ENCODE measurements at regions not wholly inside any gene's neighbourhood (a gene's known extent, or its start where the extent isn't known, plus 50 kb on each side); places are given as distances from the start of the nearest gene placed in this dataset.
A peak's percentile ranks its signal among the peaks of the same experiment; 100 is the strongest.

DNA sequence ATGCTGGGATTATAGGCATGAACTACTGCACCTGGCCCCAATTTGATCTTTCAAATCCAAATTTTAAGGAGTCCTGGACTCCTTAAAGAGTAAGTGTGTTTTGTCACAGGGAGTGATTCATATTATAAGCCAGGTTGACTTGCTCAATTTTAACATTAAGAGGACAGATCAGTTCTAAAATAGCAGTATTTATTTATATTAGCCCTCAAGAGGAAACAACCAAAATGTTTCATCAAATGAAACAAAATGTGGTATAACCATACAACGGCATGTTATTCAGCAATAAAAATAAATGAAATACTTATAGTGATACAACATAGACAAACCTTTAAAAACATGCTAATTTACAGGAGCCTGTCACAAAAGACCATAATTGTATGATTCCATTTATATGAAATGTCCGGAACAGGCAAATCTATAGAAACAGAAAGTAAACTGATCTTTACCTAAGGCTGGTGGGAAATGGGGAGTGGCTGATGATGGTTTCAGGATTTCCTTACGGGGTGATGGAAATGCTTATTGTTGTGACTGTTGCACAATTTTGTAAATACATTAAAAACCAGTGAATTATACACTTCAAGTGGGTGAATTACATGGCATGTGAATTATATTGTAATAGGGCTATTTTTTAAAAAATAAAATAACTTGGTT lies 637.4 kb downstream of the MMUT start:
- ATAC-seq: peak; percentile 57
- TF ChIP-seq ZNF8 (CRISPR knock-in tag; IDR thresholded peaks at IDR 0.05): no peak
- no peak for TF ChIP-seq ZC3H10 (CRISPR knock-in tag; IDR thresholded peaks at IDR 0.05)
- TF ChIP-seq, protein P1, sequence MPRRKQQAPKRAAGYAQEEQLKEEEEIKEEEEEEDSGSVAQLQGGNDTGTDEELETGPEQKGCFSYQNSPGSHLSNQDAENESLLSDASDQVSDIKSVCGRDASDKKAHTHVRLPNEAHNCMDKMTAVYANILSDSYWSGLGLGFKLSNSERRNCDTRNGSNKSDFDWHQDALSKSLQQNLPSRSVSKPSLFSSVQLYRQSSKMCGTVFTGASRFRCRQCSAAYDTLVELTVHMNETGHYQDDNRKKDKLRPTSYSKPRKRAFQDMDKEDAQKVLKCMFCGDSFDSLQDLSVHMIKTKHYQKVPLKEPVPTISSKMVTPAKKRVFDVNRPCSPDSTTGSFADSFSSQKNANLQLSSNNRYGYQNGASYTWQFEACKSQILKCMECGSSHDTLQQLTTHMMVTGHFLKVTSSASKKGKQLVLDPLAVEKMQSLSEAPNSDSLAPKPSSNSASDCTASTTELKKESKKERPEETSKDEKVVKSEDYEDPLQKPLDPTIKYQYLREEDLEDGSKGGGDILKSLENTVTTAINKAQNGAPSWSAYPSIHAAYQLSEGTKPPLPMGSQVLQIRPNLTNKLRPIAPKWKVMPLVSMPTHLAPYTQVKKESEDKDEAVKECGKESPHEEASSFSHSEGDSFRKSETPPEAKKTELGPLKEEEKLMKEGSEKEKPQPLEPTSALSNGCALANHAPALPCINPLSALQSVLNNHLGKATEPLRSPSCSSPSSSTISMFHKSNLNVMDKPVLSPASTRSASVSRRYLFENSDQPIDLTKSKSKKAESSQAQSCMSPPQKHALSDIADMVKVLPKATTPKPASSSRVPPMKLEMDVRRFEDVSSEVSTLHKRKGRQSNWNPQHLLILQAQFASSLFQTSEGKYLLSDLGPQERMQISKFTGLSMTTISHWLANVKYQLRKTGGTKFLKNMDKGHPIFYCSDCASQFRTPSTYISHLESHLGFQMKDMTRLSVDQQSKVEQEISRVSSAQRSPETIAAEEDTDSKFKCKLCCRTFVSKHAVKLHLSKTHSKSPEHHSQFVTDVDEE (CRISPR knock-in tag; IDR thresholded peaks at IDR 0.05): no peak
- no peak for TF ChIP-seq TOX (CRISPR knock-in tag; IDR thresholded peaks at IDR 0.05; ENCODE audit: borderline replicate concordance)
- TF ChIP-seq ZNF565 (CRISPR knock-in tag; conservative IDR thresholded peaks at IDR 0.05; ENCODE audit: low read depth): no peak
- TF ChIP-seq TCF4 (CRISPR knock-in tag; IDR thresholded peaks at IDR 0.05; ENCODE audit: borderline replicate concordance): no peak
- no peak for TF ChIP-seq ZNF70 (CRISPR knock-in tag; IDR thresholded peaks at IDR 0.05)
- no peak for TF ChIP-seq PPARA (CRISPR knock-in tag; IDR thresholded peaks at IDR 0.05; ENCODE audit: borderline replicate concordance)
- no peak for TF ChIP-seq ESRRG (CRISPR knock-in tag; IDR thresholded peaks at IDR 0.05)
- TF ChIP-seq, protein P2, sequence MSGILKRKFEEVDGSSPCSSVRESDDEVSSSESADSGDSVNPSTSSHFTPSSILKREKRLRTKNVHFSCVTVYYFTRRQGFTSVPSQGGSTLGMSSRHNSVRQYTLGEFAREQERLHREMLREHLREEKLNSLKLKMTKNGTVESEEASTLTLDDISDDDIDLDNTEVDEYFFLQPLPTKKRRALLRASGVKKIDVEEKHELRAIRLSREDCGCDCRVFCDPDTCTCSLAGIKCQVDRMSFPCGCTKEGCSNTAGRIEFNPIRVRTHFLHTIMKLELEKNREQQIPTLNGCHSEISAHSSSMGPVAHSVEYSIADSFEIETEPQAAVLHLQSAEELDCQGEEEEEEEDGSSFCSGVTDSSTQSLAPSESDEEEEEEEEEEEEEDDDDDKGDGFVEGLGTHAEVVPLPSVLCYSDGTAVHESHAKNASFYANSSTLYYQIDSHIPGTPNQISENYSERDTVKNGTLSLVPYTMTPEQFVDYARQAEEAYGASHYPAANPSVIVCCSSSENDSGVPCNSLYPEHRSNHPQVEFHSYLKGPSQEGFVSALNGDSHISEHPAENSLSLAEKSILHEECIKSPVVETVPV (CRISPR knock-in tag; IDR thresholded peaks at IDR 0.05): no peak
- no peak for TF ChIP-seq ARNTL (CRISPR knock-in tag; IDR thresholded peaks at IDR 0.05; ENCODE audit: borderline replicate concordance, low read depth)
- TF ChIP-seq CSDC2 (CRISPR knock-in tag; IDR thresholded peaks at IDR 0.05): no peak
- TF ChIP-seq ZFP3 (CRISPR knock-in tag; IDR thresholded peaks at IDR 0.05): no peak
- no peak for TF ChIP-seq GLIS3 (CRISPR knock-in tag; IDR thresholded peaks at IDR 0.05)
- no peak for TF ChIP-seq BACH2 (CRISPR knock-in tag; IDR thresholded peaks at IDR 0.05; ENCODE audit: borderline replicate concordance)

DNA sequence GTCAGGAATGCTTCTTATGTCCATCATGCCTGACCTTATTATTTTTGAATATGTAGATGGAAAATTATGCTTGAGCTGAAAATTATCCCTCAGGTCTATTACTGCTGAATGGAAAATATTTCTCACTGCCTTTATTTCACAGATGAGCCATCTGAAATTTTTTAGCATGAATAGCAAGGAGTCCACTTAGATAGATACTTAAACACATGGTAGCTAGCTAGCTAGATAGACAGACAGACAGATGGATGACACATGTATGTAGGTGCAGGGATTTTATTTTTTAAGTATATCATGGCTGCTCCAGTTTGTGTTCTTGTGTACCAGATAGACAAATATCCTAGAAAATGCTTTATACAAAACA lies 645.0 kb downstream of the MMUT start:
- no peak for ATAC-seq
- TF ChIP-seq ARNTL (CRISPR knock-in tag; IDR thresholded peaks at IDR 0.05; ENCODE audit: borderline replicate concordance, low read depth): no peak
- no peak for TF ChIP-seq ZNF70 (CRISPR knock-in tag; IDR thresholded peaks at IDR 0.05)
- no peak for TF ChIP-seq ZNF8 (CRISPR knock-in tag; IDR thresholded peaks at IDR 0.05)
- TF ChIP-seq SNAI2 (CRISPR knock-in tag; IDR thresholded peaks at IDR 0.05): no peak
- TF ChIP-seq CSDC2 (CRISPR knock-in tag; IDR thresholded peaks at IDR 0.05): no peak
- TF ChIP-seq ZC3H10 (CRISPR knock-in tag; IDR thresholded peaks at IDR 0.05): no peak
- TF ChIP-seq, protein P1 (CRISPR knock-in tag; IDR thresholded peaks at IDR 0.05): no peak
- no peak for TF ChIP-seq RARB (CRISPR knock-in tag; IDR thresholded peaks at IDR 0.05)
- no peak for TF ChIP-seq TOX (CRISPR knock-in tag; IDR thresholded peaks at IDR 0.05; ENCODE audit: borderline replicate concordance)
- TF ChIP-seq, protein P2 (CRISPR knock-in tag; IDR thresholded peaks at IDR 0.05): no peak
- TF ChIP-seq ZFP3 (CRISPR knock-in tag; IDR thresholded peaks at IDR 0.05): no peak
- TF ChIP-seq, protein P3, sequence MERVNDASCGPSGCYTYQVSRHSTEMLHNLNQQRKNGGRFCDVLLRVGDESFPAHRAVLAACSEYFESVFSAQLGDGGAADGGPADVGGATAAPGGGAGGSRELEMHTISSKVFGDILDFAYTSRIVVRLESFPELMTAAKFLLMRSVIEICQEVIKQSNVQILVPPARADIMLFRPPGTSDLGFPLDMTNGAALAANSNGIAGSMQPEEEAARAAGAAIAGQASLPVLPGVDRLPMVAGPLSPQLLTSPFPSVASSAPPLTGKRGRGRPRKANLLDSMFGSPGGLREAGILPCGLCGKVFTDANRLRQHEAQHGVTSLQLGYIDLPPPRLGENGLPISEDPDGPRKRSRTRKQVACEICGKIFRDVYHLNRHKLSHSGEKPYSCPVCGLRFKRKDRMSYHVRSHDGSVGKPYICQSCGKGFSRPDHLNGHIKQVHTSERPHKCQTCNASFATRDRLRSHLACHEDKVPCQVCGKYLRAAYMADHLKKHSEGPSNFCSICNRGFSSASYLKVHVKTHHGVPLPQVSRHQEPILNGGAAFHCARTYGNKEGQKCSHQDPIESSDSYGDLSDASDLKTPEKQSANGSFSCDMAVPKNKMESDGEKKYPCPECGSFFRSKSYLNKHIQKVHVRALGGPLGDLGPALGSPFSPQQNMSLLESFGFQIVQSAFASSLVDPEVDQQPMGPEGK (CRISPR knock-in tag; IDR thresholded peaks at IDR 0.05; ENCODE audit: borderline replicate concordance): no peak
- TF ChIP-seq, protein P4, sequence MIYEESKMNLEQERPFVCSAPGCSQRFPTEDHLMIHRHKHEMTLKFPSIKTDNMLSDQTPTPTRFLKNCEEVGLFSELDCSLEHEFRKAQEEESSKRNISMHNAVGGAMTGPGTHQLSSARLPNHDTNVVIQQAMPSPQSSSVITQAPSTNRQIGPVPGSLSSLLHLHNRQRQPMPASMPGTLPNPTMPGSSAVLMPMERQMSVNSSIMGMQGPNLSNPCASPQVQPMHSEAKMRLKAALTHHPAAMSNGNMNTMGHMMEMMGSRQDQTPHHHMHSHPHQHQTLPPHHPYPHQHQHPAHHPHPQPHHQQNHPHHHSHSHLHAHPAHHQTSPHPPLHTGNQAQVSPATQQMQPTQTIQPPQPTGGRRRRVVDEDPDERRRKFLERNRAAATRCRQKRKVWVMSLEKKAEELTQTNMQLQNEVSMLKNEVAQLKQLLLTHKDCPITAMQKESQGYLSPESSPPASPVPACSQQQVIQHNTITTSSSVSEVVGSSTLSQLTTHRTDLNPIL (CRISPR knock-in tag; IDR thresholded peaks at IDR 0.05; ENCODE audit: low read depth): no peak
- no peak for TF ChIP-seq PPARA (CRISPR knock-in tag; IDR thresholded peaks at IDR 0.05; ENCODE audit: borderline replicate concordance)
- no peak for TF ChIP-seq BACH2 (CRISPR knock-in tag; IDR thresholded peaks at IDR 0.05; ENCODE audit: borderline replicate concordance)
- TF ChIP-seq GLIS3 (CRISPR knock-in tag; IDR thresholded peaks at IDR 0.05): no peak
- TF ChIP-seq ISL1 (CRISPR knock-in tag; IDR thresholded peaks at IDR 0.05): no peak

All from SK-N-SH treated with all-trans-retinoic acid at 6 μM for 48 hours (cell line).